Hepatocyte (in vitro differentiated cells): ENCODE measurements at regions not wholly inside any gene's neighbourhood (a gene's known extent, or its start where the extent isn't known, plus 50 kb on each side); places are given as distances from the start of the nearest gene placed in this dataset.

ENCODE experiments used
- CTCF ChIP-seq: fragments of 200-600 bp; sonication (generic); IDR thresholded peaks from 2 replicates; pipeline ENCODE4 v1.5.1; 2016; ENCODE audit warnings: antibody characterized with exemption, mild to moderate bottlenecking; ENCODE audit not compliant: poor library complexity
- EZH2 ChIP-seq: fragments of 200-600 bp; sonication (generic); IDR thresholded peaks from 2 replicates; pipeline ENCODE4 v1.6.1; 2016; ENCODE audit warnings: antibody characterized with exemption, mild to moderate bottlenecking, borderline replicate concordance
- EZH2phosphoT487 ChIP-seq: fragments of 200-600 bp; sonication (generic); IDR thresholded peaks from one replicate; pipeline ENCODE4 v1.6.1; 2018; ENCODE audit warnings: antibody characterized with exemption, mild to moderate bottlenecking, low read depth, moderate library complexity; ENCODE audit not compliant: unreplicated experiment, severe bottlenecking

- no peak for TF ChIP-seq CTCF
- TF ChIP-seq EZH2: no peak
- no peak for TF ChIP-seq EZH2phosphoT487
Measured at GRCh38 chr6:137378090-137378369, 116.2 kb downstream of the OLIG3 start.
